ENCODE measurements at regions not wholly inside any gene's neighbourhood (a gene's known extent, or its start where the extent isn't known, plus 50 kb on each side); places are given as distances from the start of the nearest gene placed in this dataset.
A peak's percentile ranks its signal among the peaks of the same experiment; 100 is the strongest.

DNA sequence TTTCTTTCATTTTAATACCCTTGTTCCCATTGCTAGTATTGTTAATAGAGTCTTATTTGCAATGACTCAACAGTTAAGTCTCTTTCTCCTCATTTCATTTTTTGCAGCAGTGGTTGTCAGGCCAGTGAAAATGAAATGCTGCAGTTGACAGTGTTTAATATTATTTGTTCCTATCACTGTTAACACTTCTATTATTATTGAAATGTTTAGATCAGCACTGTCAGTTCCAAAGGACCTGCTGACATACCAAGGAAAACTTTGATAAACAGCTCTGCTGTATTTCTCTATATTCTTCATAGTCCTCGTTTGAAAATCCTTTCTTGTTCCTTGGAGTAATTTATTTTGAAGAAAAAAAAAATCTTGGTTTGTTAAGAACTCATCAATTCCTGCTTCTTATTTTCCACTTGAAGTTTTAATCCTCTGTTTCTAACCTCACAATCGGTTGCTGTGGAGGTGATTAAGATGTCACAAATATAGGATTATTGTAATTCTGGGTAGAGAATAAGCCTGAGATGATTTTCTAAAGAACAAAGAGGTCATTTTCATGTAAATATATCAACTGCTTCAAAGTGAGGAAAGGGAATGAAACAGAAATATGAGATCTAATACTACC is 1065.9 kb upstream of the CITED2 start:
- no peaks in the 10 kb centered on the region for H3K27me3 ChIP-seq (ENCODE audit: low read depth)
- no peaks in the 10 kb centered on the region for H3K9me3 ChIP-seq (replicated peaks)
- intact Hi-C loops (cut with micrococcal nuclease) = loop anchor here (10.0 kb wide), 1 partner anchor 1066 kb away; the partner anchor contains the start of gene CITED2
- H3K4me1 ChIP-seq = peaks cover 30% of the 10 kb centered on the region
- H3K36me3 ChIP-seq = no peaks in the 10 kb centered on the region
- DNase-seq = no peak
- H3K4me3 ChIP-seq = no peak overlapping the region
- peak overlapping the region; percentile 45 for H3K27ac ChIP-seq (replicated peaks)
- TF ChIP-seq CTCF (IDR thresholded peaks at IDR 0.05; ENCODE audit: borderline replicate concordance) = no peak

- H3K4me1 ChIP-seq = peaks cover 28% of the 10 kb centered on the region
- intact Hi-C loops (cut with micrococcal nuclease) = no loop called here
- DNase-seq = no peak
- no peak for TF ChIP-seq CTCF (IDR thresholded peaks at IDR 0.05; ENCODE audit: borderline replicate concordance)
- no peaks in the 10 kb centered on the region for H3K9me3 ChIP-seq (replicated peaks)
- H3K36me3 ChIP-seq = no peaks in the 10 kb centered on the region
- no peak overlapping the region for H3K4me3 ChIP-seq
- no peaks in the 10 kb centered on the region for H3K27me3 ChIP-seq (ENCODE audit: low read depth)
- H3K27ac ChIP-seq (replicated peaks) = peak overlapping the region; percentile 11
Measured at GRCh38 chr6:140438346-140438735, 1063.9 kb upstream of the CITED2 start.

DNA sequence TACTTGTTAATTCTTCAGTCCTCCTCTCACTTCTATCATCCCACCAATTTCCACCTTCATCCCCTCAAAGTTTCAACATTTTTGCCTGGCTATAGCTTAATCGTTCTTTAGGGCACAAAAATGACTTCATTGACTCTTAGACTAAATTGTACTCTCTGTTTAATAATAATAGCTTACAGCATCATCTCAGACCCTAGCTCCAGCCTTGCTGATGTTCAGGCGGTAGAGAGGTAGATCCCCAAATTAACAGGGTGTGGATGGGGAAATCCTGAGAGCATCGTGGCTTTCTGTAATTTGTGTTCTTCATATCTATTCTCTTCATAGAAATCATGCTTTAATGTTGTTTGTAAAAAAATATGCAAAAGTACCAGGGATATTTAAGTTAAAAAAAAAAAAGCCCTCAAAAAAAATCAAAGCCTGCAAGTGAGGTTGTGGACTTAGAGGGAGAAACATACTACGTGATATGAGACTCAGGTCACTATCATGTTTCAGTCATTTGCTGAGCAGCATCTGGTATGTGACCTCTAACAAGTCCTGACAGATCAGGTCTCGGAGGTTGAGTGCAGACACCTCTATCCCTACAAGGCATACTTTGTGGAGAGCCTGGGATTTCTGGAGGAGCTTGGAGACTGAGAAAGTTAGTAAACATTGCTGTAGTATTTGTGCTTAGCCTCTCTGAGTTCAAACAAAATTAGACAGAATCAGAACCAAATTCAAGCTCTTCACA is 1063.3 kb upstream of the CITED2 start:
- intact Hi-C loops (cut with micrococcal nuclease) = no loop called here

GRCh38 chr6:140436023-140436811 is 1061.8 kb upstream of the CITED2 start:
- no peak overlapping the region for H3K27ac ChIP-seq (replicated peaks)
- H3K27me3 ChIP-seq (ENCODE audit: low read depth) = no peaks in the 10 kb centered on the region
- TF ChIP-seq CTCF (IDR thresholded peaks at IDR 0.05; ENCODE audit: borderline replicate concordance) = no peak
- H3K4me1 ChIP-seq = peaks cover 28% of the 10 kb centered on the region
- no peaks in the 10 kb centered on the region for H3K36me3 ChIP-seq
- H3K4me3 ChIP-seq = no peak overlapping the region
- intact Hi-C loops (cut with micrococcal nuclease) = no loop called here
- H3K9me3 ChIP-seq (replicated peaks) = no peaks in the 10 kb centered on the region
- DNase-seq = no peak

More for the DNA sequence above, 1063.3 kb upstream of the CITED2 start:
- no peaks in the 10 kb centered on the region for H3K27me3 ChIP-seq (ENCODE audit: low read depth)
- peak overlapping the region; percentile 11 for H3K27ac ChIP-seq (replicated peaks)
- no peaks in the 10 kb centered on the region for H3K36me3 ChIP-seq
- TF ChIP-seq CTCF (IDR thresholded peaks at IDR 0.05; ENCODE audit: borderline replicate concordance) = no peak
- DNase-seq = no peak
- no peaks in the 10 kb centered on the region for H3K9me3 ChIP-seq (replicated peaks)
- H3K4me3 ChIP-seq = no peak overlapping the region
- H3K4me1 ChIP-seq = peaks cover 28% of the 10 kb centered on the region

GRCh38 chr6:140434761-140435160 is 1060.3 kb upstream of the CITED2 start:
- Histone ChIP-seq H3K36me3 (no peaks in the 10 kb centered on the region), H3K4me3 (no peak overlapping the region), H3K9me3 (replicated peaks) (no peaks in the 10 kb centered on the region), H3K27me3 (ENCODE audit: low read depth) (no peaks in the 10 kb centered on the region), H3K4me1 (peaks cover 15% of the 10 kb centered on the region), H3K27ac (replicated peaks) (no peak overlapping the region)
- DNase-seq = no peak
- TF ChIP-seq CTCF (IDR thresholded peaks at IDR 0.05; ENCODE audit: borderline replicate concordance) = no peak
- intact Hi-C loops (cut with micrococcal nuclease) = no loop called here
